GM20000 (cell line): ENCODE measurements at regions not wholly inside any gene's neighbourhood (a gene's known extent, or its start where the extent isn't known, plus 50 kb on each side); places are given as distances from the start of the nearest gene placed in this dataset.

Source experiments
- DNase-seq: peaks from one replicate; pipeline ENCODE4 v3.0.0; 2012; ENCODE audit warnings: low spot score
- CTCF ChIP-seq: IDR thresholded peaks from 2 replicates; pipeline ENCODE4 v1.5.1; 2012; ENCODE audit warnings: mild to moderate bottlenecking, control low read depth; ENCODE audit errors: extremely low read depth, missing control alignments

- no peak for TF ChIP-seq CTCF
- DNase-seq: no peak
Observed at GRCh38 chr16:79434771-79435170, 165.8 kb downstream of the MAF start.

GRCh38 chr16:79434092-79434491 lies 166.4 kb downstream of the MAF start:
- TF ChIP-seq CTCF: no peak
- no peak for DNase-seq

- no peak for DNase-seq
- TF ChIP-seq CTCF: no peak
Observed at GRCh38 chr16:79431923-79432322, 168.6 kb downstream of the MAF start.

GRCh38 chr16:79430191-79430678 lies 170.3 kb downstream of the MAF start:
- TF ChIP-seq CTCF: no peak
- no peak for DNase-seq

- no peak for DNase-seq
- TF ChIP-seq CTCF: no peak
Observed at GRCh38 chr16:79429381-79430190, 171.0 kb downstream of the MAF start.

GRCh38 chr16:79426663-79427062 lies 173.9 kb downstream of the MAF start:
- no peak for DNase-seq
- TF ChIP-seq CTCF: no peak

GRCh38 chr16:79422064-79422463 lies 178.5 kb downstream of the MAF start:
- TF ChIP-seq CTCF: no peak
- DNase-seq: no peak
